ENCODE measurements at regions not wholly inside any gene's neighbourhood (a gene's known extent, or its start where the extent isn't known, plus 50 kb on each side); places are given as distances from the start of the nearest gene placed in this dataset.
"Not testable (repeated sequence)": the region's sequence is repeated elsewhere in the genome, so short reads cannot be mapped to it uniquely, and the experiment has no call there.

GRCh38 chr2:175256391-175256790 lies 74.9 kb upstream of the ATP5MC3 start:
- not testable (repeated sequence) for TF ChIP-seq ZFX (IDR thresholded peaks at IDR 0.05)
- TF ChIP-seq, protein P1, sequence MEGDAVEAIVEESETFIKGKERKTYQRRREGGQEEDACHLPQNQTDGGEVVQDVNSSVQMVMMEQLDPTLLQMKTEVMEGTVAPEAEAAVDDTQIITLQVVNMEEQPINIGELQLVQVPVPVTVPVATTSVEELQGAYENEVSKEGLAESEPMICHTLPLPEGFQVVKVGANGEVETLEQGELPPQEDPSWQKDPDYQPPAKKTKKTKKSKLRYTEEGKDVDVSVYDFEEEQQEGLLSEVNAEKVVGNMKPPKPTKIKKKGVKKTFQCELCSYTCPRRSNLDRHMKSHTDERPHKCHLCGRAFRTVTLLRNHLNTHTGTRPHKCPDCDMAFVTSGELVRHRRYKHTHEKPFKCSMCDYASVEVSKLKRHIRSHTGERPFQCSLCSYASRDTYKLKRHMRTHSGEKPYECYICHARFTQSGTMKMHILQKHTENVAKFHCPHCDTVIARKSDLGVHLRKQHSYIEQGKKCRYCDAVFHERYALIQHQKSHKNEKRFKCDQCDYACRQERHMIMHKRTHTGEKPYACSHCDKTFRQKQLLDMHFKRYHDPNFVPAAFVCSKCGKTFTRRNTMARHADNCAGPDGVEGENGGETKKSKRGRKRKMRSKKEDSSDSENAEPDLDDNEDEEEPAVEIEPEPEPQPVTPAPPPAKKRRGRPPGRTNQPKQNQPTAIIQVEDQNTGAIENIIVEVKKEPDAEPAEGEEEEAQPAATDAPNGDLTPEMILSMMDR (conservative IDR thresholded peaks at IDR 0.05): not testable (repeated sequence)

Data from C4-2B (cell line).